Adrenal gland (tissue), 9 donors: ENCODE measurements at regions not wholly inside any gene's neighbourhood (a gene's known extent, or its start where the extent isn't known, plus 50 kb on each side); places are given as distances from the start of the nearest gene placed in this dataset.

ENCODE experiments used
- DNase-seq, 7 donors: peaks; one replicate each; pipeline ENCODE4 v3.0.0-alpha.2; 2019 to 2020
- H3K27ac ChIP-seq, 5 donors: fragments of 200-600 bp; sonication (generic) in 4 of 5; 1 replicate in 3 of 5; 2 replicates in 2 of 5; pipeline versions ENCODE4 v1.5.1 to v1.8.0; 2016 to 2020; ENCODE audit warnings: mild to moderate bottlenecking in 1 of 5
- H3K27me3 ChIP-seq: fragments of 200-600 bp; 2 replicates; pipeline ENCODE4 v1.8.0; 2021
- H3K36me3 ChIP-seq, 2 donors: fragments of 200-600 bp; replicated peaks in 1 of 2; 1 replicate in 1 of 2; 2 replicates in 1 of 2; pipeline versions ENCODE4 v1.5.1 to v1.8.0; 2018 to 2022
- H3K4me1 ChIP-seq, 2 donors: fragments of 200-600 bp; replicated peaks in 1 of 2; 1 replicate in 1 of 2; 2 replicates in 1 of 2; pipeline versions ENCODE4 v1.5.1 to v1.8.0; 2018 to 2021
- H3K4me3 ChIP-seq, 4 donors: fragments of 200-600 bp; sonication (generic) in 3 of 4; one replicate each; pipeline ENCODE4 v1.5.1; 2016 to 2018
- H3K9me3 ChIP-seq, 3 donors: fragments of 200-600 bp; sonication (generic) in 1 of 3; replicated peaks in 1 of 3; 1 replicate in 2 of 3; 2 replicates in 1 of 3; pipeline versions ENCODE4 v1.5.1 to v1.8.0; 2016 to 2021
- CTCF ChIP-seq, 6 experiments: fragments of 450-650 bp in 4 of 6; fragments of 200-600 bp in 2 of 6; sonication (generic) in 1 of 6; IDR thresholded peaks; 1 replicate in 5 of 6; 2 replicates in 1 of 6; pipeline versions ENCODE4 v1.5.1 to v1.8.0; 2016 to 2021; ENCODE audit warnings: antibody characterized with exemption in 6 of 6, mild to moderate bottlenecking in 2 of 6, moderate library complexity in 1 of 6
- POLR2A ChIP-seq, 2 donors: fragments of 450-650 bp; IDR thresholded peaks; one replicate each; pipeline ENCODE4 v1.6.1; 2017; ENCODE audit warnings: antibody characterized with exemption in 2 of 2, mild to moderate bottlenecking in 2 of 2, moderate library complexity in 1 of 2
- WGBS, 4 donors: extraction: QIAGEN DNeasy Blood & Tissue Kit in 2 of 4; methylation state at CpG; one replicate each; pipeline versions ENCODE4 v1.1.5 to v1.1.7; 2013 to 2017; 5-methylcytosine and 5-hydroxymethylcytosine counted together
- intact Hi-C, 2 donors: fragments of 100-400 bp; cut with DNase I; formaldehyde crosslinking; loops; one replicate each; pipeline versions ENCODE4 v1.14.1 to v1.15.0; 2022 to 2023
- donor health status: healthy with polysubstance abuse.
- donor health status: Bipolar disorder and iron deficiency.
- donor health status: DM: yes; HTN: yes; CAD: no.
- donor health status: DM: no; HTN: no; CAD: no.
- donor health status: DM: no; HTN: no; CAD: no.

- Histone ChIP-seq H3K27ac (no peak overlapping the region), H3K4me3 (no peak overlapping the region), H3K9me3 (no peaks in the 10 kb centered on the region), H3K27me3 (no peaks in the 10 kb centered on the region), H3K36me3 (no peaks in the 10 kb centered on the region), H3K4me1 (no peaks in the 10 kb centered on the region)
- intact Hi-C loops = no loop called here
- TF ChIP-seq POLR2A (IDR thresholded peaks at IDR 0.05) (no peak), CTCF (IDR thresholded peaks at IDR 0.05) (no peak)
- WGBS, 4 donors = 78 to 82% (median 79%) methylated on average over 5 of the region's 5 CpGs
- DNase-seq = no peak
Observed at GRCh38 chr5:104444656-104445055, 882.1 kb upstream of the NUDT12 start.

DNA sequence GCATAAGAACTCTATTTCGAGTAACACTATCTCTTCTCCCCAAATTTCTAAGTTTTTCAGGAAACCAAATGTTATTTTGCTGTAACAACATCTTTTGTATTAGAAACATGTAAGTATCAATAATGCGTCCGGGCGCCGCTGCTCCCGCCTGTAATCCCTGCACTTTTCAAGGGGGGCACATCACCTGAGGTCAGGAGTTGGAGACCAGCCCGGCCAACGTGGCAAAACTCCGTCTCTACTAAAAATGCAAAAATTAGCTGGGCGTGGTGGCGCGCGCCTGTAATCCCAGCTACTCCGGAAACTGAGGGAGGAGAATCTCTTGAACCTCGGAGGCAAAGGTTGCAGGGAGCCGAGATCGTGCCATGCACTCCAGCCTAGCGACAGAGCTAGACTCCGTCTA is 881.1 kb upstream of the NUDT12 start:
- H3K27me3 ChIP-seq = no peaks in the 10 kb centered on the region
- H3K9me3 ChIP-seq = no peaks in the 10 kb centered on the region
- H3K4me3 ChIP-seq = no peak overlapping the region
- no peak for TF ChIP-seq CTCF (IDR thresholded peaks at IDR 0.05)
- TF ChIP-seq POLR2A (IDR thresholded peaks at IDR 0.05) = no peak
- no peak overlapping the region for H3K27ac ChIP-seq
- no peak for DNase-seq
- no peaks in the 10 kb centered on the region for H3K36me3 ChIP-seq
- 93 to 96% (median 95%) methylated on average over 19 of the region's 19 CpGs for WGBS, 4 donors
- H3K4me1 ChIP-seq = no peaks in the 10 kb centered on the region
- intact Hi-C loops = no loop called here

DNA sequence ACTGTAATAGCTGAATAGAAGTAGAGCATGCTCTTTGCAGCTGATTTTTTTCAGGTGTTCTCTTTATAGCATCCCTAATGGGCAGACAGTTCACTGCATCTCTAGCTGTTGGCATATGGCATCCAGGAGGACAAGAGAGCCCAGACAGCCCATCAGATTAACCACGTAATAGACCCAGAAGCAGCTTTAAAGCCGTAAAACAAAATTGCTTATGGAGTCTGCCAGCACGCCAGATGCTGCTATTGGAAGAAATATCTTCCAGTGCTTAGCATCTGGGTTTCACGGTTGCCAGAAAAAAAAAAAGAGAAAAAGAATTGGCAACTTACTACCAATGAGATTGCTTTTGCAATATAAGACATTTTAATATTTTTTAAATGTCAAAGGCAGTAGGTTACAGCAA is 869.4 kb upstream of the NUDT12 start:
- no peaks in the 10 kb centered on the region for H3K36me3 ChIP-seq
- 67 to 74% (median 71%) methylated on average over 4 of the region's 4 CpGs for WGBS, 4 donors
- H3K9me3 ChIP-seq = no peaks in the 10 kb centered on the region
- no peak overlapping the region for H3K4me3 ChIP-seq
- intact Hi-C loops = no loop called here
- no peaks in the 10 kb centered on the region for H3K27me3 ChIP-seq
- peak in 1 of 7 donors; percentile 54 for DNase-seq
- TF ChIP-seq CTCF (IDR thresholded peaks at IDR 0.05) (no peak), POLR2A (IDR thresholded peaks at IDR 0.05) (no peak)
- no peak overlapping the region for H3K27ac ChIP-seq
- no peaks in the 10 kb centered on the region for H3K4me1 ChIP-seq

GRCh38 chr5:104431002-104431620 is 868.5 kb upstream of the NUDT12 start:
- H3K4me3 ChIP-seq = no peak overlapping the region
- no peak for TF ChIP-seq CTCF (IDR thresholded peaks at IDR 0.05)
- no peak for TF ChIP-seq POLR2A (IDR thresholded peaks at IDR 0.05)
- H3K4me1 ChIP-seq = no peaks in the 10 kb centered on the region
- H3K27me3 ChIP-seq = no peaks in the 10 kb centered on the region
- no peaks in the 10 kb centered on the region for H3K36me3 ChIP-seq
- H3K9me3 ChIP-seq = no peaks in the 10 kb centered on the region
- no peak overlapping the region for H3K27ac ChIP-seq
- 76 to 79% (median 76%) methylated on average over 4 of the region's 4 CpGs for WGBS, 4 donors
- intact Hi-C loops = no loop called here
- no peak for DNase-seq
